Liver (tissue), 3 donors: ENCODE measurements at regions not wholly inside any gene's neighbourhood (a gene's known extent, or its start where the extent isn't known, plus 50 kb on each side); places are given as distances from the start of the nearest gene placed in this dataset.

Experiments
- ATF3 ChIP-seq: IDR thresholded peaks from 2 replicates; pipeline ENCODE4 v1.6.1; 2016; ENCODE audit warnings: antibody characterized with exemption
- CTCF ChIP-seq: fragments of 150-350 bp; IDR thresholded peaks from 2 replicates; pipeline ENCODE4 v1.5.1; 2017; ENCODE audit warnings: improper control_type of control experiment, low read depth, low read length; ENCODE audit not compliant: missing input control
- EGR1 ChIP-seq, 2 donors: IDR thresholded peaks; 2 replicates each; pipeline ENCODE4 v1.6.1; 2016 to 2018; ENCODE audit warnings: antibody characterized with exemption in 2 of 2, low read depth in 2 of 2
- FOXA1 ChIP-seq: IDR thresholded peaks from 2 replicates; pipeline ENCODE4 v1.6.1; 2016; ENCODE audit warnings: antibody characterized with exemption
- FOXA2 ChIP-seq: IDR thresholded peaks from 2 replicates; pipeline ENCODE4 v1.6.1; 2016; ENCODE audit warnings: antibody characterized with exemption
- GABPA ChIP-seq, 2 donors: IDR thresholded peaks in 1 of 2; conservative IDR thresholded peaks in 1 of 2; 2 replicates each; pipeline ENCODE4 v1.6.1; 2016; ENCODE audit warnings: antibody characterized with exemption in 2 of 2, mild to moderate bottlenecking in 1 of 2, moderate library complexity in 1 of 2
- JUND ChIP-seq, 2 donors: IDR thresholded peaks; 2 replicates each; pipeline ENCODE4 v1.6.1; 2016; ENCODE audit warnings: antibody characterized with exemption in 2 of 2
- MAX ChIP-seq: IDR thresholded peaks from 2 replicates; pipeline ENCODE4 v1.6.1; 2016; ENCODE audit warnings: antibody characterized with exemption
- RAD21 ChIP-seq, 2 donors: IDR thresholded peaks; 2 replicates each; pipeline ENCODE4 v1.6.1; 2016; ENCODE audit warnings: antibody characterized with exemption in 2 of 2, mild to moderate bottlenecking in 2 of 2
- SP1 ChIP-seq: IDR thresholded peaks from 2 replicates; pipeline ENCODE4 v1.6.1; 2018; ENCODE audit warnings: antibody characterized with exemption, mild to moderate bottlenecking
- TAF1 ChIP-seq: conservative IDR thresholded peaks from 2 replicates; pipeline ENCODE4 v1.6.1; 2016; ENCODE audit warnings: antibody characterized with exemption, mild to moderate bottlenecking
- ZBTB33 ChIP-seq: IDR thresholded peaks from 2 replicates; pipeline ENCODE4 v1.6.1; 2016; ENCODE audit warnings: antibody characterized with exemption
- donor health status: healthy.
- donor health status: healthy.

- TF ChIP-seq CTCF (no peak), FOXA1 (no peak), MAX (no peak), RAD21 (IDR thresholded peaks at IDR 0.05) (no peak), ATF3 (no peak), JUND (IDR thresholded peaks at IDR 0.05) (no peak), TAF1 (no peak), GABPA (IDR thresholded peaks at IDR 0.05 in 1 of 2, conservative IDR thresholded peaks at IDR 0.05 in 1 of 2) (no peak), FOXA2 (no peak), SP1 (no peak), ZBTB33 (no peak), EGR1 (IDR thresholded peaks at IDR 0.05; ENCODE audit: low read depth in 2 of 2) (no peak)
Observed at GRCh38 chr3:166195808-166196207, 358.6 kb upstream of the BCHE start.
